ENCODE measurements at regions not wholly inside any gene's neighbourhood (a gene's known extent, or its start where the extent isn't known, plus 50 kb on each side); places are given as distances from the start of the nearest gene placed in this dataset.
"Not testable (repeated sequence)": the region's sequence is repeated elsewhere in the genome, so short reads cannot be mapped to it uniquely, and the experiment has no call there.

GRCh38 chr7:65453341-65454030 lies 79.8 kb downstream of the ZNF92 start:
- TF ChIP-seq, protein P1, sequence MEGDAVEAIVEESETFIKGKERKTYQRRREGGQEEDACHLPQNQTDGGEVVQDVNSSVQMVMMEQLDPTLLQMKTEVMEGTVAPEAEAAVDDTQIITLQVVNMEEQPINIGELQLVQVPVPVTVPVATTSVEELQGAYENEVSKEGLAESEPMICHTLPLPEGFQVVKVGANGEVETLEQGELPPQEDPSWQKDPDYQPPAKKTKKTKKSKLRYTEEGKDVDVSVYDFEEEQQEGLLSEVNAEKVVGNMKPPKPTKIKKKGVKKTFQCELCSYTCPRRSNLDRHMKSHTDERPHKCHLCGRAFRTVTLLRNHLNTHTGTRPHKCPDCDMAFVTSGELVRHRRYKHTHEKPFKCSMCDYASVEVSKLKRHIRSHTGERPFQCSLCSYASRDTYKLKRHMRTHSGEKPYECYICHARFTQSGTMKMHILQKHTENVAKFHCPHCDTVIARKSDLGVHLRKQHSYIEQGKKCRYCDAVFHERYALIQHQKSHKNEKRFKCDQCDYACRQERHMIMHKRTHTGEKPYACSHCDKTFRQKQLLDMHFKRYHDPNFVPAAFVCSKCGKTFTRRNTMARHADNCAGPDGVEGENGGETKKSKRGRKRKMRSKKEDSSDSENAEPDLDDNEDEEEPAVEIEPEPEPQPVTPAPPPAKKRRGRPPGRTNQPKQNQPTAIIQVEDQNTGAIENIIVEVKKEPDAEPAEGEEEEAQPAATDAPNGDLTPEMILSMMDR (IDR thresholded peaks at IDR 0.05; ENCODE audit: insufficient read depth, low read depth, low read length): no peak
- H3K4me3 ChIP-seq (ENCODE audit: low read depth, low read length): no peak overlapping the region
- DNase-seq (ENCODE audit: low read depth): no peak

GRCh38 chr7:65454469-65454868 lies 80.8 kb downstream of the ZNF92 start:
- DNase-seq (ENCODE audit: low read depth): no peak
- no peak overlapping the region for H3K4me3 ChIP-seq (ENCODE audit: low read depth, low read length)
- TF ChIP-seq, protein P1 (IDR thresholded peaks at IDR 0.05; ENCODE audit: insufficient read depth, low read depth, low read length): no peak

DNA sequence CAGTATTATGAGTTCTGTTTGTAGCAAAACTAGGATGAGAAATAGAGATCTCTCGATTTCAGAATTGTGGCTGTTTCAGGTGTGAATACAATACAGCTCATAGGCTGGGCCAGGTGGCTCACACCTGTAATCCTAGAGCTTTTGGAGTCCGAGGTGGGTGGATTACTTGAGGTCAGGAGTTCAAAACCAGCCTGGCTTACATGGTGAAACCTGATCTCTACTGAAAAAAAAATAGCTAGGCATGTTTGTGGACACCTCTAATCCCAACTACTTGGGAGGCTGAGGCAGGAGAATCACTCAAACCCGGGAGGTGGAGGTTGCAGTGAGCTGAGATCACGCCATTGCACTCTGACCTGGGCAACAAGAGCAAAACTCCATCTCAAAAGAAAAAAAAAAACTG lies 81.4 kb downstream of the ZNF92 start:
- not testable (repeated sequence) for H3K4me3 ChIP-seq (ENCODE audit: low read depth, low read length); DNase-seq (ENCODE audit: low read depth)

GRCh38 chr7:65457705-65458104 lies 84.0 kb downstream of the ZNF92 start:
- TF ChIP-seq, protein P1 (IDR thresholded peaks at IDR 0.05; ENCODE audit: insufficient read depth, low read depth, low read length): no peak
- H3K4me3 ChIP-seq (ENCODE audit: low read depth, low read length): no peak overlapping the region
- no peak for DNase-seq (ENCODE audit: low read depth)

DNA sequence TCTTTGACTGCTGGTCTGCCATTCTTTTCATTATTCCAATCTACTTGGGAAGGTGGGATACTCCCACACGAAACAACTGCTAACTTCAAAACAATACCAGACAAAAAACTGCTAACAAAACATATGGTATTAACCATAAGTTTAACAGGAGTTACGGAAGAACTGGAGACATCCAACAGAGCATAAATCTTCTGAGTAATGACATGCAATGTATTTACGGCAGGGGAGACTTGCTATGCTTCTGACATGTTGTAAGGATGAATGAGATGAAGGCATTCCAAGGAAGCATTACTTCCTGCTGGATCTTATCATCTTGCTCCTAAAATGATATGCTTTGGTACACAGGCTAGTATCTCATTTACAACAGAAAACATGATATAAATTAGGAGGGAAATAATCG lies 85.8 kb downstream of the ZNF92 start:
- no peak for DNase-seq (ENCODE audit: low read depth)
- TF ChIP-seq, protein P1 (IDR thresholded peaks at IDR 0.05; ENCODE audit: insufficient read depth, low read depth, low read length): no peak
- no peak overlapping the region for H3K4me3 ChIP-seq (ENCODE audit: low read depth, low read length)

DNA sequence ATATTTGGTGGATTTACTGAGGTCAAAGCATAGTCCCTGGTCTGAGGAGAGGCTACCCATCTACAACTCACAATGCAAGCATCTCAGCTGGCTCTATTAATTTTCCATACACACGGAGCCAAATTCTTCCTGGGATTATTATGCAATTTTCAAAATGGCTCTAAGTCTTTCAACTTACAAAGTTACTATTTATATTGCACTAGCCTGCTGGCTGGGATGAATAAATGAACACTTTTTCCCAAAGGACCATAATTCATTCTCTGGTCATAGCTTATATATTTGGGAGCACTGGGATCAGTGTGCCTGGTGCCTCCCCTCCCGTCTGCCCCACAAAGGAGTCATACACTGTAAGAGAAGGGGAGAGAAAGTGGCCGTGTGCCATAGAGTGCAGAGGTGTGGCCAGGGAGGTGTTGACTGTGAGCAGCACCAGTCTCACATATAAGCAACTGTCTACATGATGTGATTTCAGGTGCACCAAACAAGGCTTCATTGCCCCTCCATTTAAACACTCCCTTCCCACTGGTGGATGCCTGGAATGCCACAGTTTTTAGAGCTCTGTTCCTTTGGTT lies 88.6 kb downstream of the ZNF92 start:
- H3K4me3 ChIP-seq (ENCODE audit: low read depth, low read length): no peak overlapping the region
- DNase-seq (ENCODE audit: low read depth): no peak
- TF ChIP-seq, protein P1 (IDR thresholded peaks at IDR 0.05; ENCODE audit: insufficient read depth, low read depth, low read length): no peak

DNA sequence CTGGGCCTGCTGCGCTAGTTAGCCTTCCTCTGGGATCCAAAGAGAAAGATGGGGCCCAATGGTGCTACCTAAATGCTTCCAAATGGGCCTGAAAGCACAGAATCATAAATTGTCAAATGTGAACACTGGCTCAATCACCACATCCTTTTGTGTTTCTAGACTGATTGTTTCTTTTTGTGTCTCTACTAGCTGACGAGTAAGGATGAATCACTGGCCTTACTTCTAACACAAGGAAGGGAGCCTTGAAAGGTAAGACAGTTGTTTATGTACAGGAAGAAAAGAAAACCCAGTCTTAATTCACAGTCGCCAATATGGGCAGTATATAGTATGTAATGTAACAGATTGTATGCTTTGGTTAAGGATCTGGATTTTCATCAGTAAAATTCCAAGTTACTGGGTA lies 89.5 kb downstream of the ZNF92 start:
- H3K4me3 ChIP-seq (ENCODE audit: low read depth, low read length): no peak overlapping the region
- DNase-seq (ENCODE audit: low read depth): no peak
- TF ChIP-seq, protein P1 (IDR thresholded peaks at IDR 0.05; ENCODE audit: insufficient read depth, low read depth, low read length): no peak

DNA sequence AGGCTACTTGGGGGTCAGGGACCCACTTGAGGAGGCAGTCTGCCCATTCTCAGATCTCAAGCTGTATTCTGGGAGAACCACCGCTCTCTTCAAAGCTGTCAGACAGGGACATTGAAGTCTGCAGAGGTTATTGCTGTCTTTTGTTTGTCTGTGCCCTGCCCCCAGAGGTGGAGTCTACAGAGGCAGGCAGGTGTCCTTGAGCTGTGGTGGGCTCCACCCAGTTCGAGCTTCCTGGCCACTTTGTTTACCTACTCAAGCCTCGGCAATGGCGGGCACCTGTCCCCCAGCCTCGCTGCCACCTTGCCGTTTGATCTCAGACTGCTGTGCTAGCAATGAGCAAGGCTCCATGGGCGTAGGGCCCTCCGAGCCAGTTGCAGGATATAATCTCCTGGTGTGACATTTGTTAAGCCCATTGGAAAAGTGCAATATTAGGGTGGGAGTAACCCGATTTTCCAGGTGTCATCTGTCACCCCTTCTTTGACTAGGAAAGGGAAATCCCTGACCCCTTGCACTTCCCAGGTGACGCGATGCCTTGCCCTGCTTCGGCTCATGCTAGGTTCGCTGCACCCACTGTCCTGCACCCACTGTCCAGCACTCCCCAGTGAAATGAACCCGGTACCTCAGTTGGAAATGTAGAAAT lies 96.4 kb downstream of the ZNF92 start:
- not testable (repeated sequence) for H3K4me3 ChIP-seq (ENCODE audit: low read depth, low read length); DNase-seq (ENCODE audit: low read depth)
